ENCODE measurements at regions not wholly inside any gene's neighbourhood (a gene's known extent, or its start where the extent isn't known, plus 50 kb on each side); places are given as distances from the start of the nearest gene placed in this dataset.

- no peaks in the 10 kb centered on the region for H3K79me2 ChIP-seq (ENCODE audit: control insufficient read depth, insufficient read depth, low read length)
- POLR2A ChIA-PET, result no interaction called here
- H4K20me1 ChIP-seq (ENCODE audit: control insufficient read depth, insufficient read depth, low read length, poor library complexity, severe bottlenecking), result no peaks in the 10 kb centered on the region
- H3K4me1 ChIP-seq (ENCODE audit: control insufficient read depth in 2 of 2, insufficient read depth in 2 of 2, low read length in 2 of 2), result no peaks in the 10 kb centered on the region
- no peak overlapping the region for H3K9ac ChIP-seq (ENCODE audit: low read length)
- CTCF ChIA-PET, result no interaction called here
- no peaks in the 10 kb centered on the region for H3K36me3 ChIP-seq (replicated peaks in 1 of 2; ENCODE audit: control extremely low read depth in 1 of 2, control insufficient read depth in 1 of 2, extremely low read depth in 1 of 2, insufficient read depth in 2 of 2, low read length in 1 of 2)
- no peak for TF ChIP-seq EZH2 (IDR thresholded peaks at IDR 0.05; ENCODE audit: borderline replicate concordance, insufficient read depth, low read depth, low read length, poor library complexity, severe bottlenecking)
- TF ChIP-seq CTCF (IDR thresholded peaks at IDR 0.05), result no peak
- no peak overlapping the region for H3K4me2 ChIP-seq (replicated peaks; ENCODE audit: low read depth, low read length, poor library complexity, severe bottlenecking)
- 95% methylated on average over 5 of the region's 8 CpGs for WGBS (ENCODE audit: insufficient coverage)
- peaks cover 0 to 3% (median 0%) of the 10 kb centered on the region in 3 donors for H3K9me3 ChIP-seq (ENCODE audit: control extremely low read depth in 1 of 3, control insufficient read depth in 2 of 3, insufficient read depth in 1 of 3, low read length in 2 of 3)
- no peak overlapping the region for H3K27ac ChIP-seq (ENCODE audit: low read length in 2 of 2)
- no peak overlapping the region for H3K4me3 ChIP-seq (ENCODE audit: control extremely low read depth in 1 of 5, extremely low read depth in 1 of 5, insufficient read depth in 1 of 5, low read depth in 2 of 5, low read length in 4 of 5)
- no peaks in the 10 kb centered on the region for H3K9me3 Mint-ChIP-seq (ENCODE audit: insufficient read depth)
- H3K27ac Mint-ChIP-seq, result no peak overlapping the region
- intact Hi-C loops (cut with micrococcal nuclease), result no loop called here
- peaks cover 0 to 9% (median 2%) of the 10 kb centered on the region in 4 experiments for H3K27me3 ChIP-seq (replicated peaks in 1 of 4; ENCODE audit: control extremely low read depth in 1 of 4, control insufficient read depth in 3 of 4, insufficient read depth in 4 of 4, low read length in 3 of 4)
- H3K4me1 Mint-ChIP-seq, result no peaks in the 10 kb centered on the region
- ATAC-seq (ENCODE audit: low read depth) (no peak), DNase-seq (no peak)
- H3K27me3 Mint-ChIP-seq, result peaks cover 32% of the 10 kb centered on the region
- H2AFZ ChIP-seq (ENCODE audit: insufficient read depth, low read depth, low read length, poor library complexity, severe bottlenecking), result no peak overlapping the region
- no peak overlapping the region for H3K4me3 Mint-ChIP-seq
Measured at GRCh38 chr2:217260441-217261115, 400.7 kb upstream of the TNP1 start.

- H3K9ac ChIP-seq (ENCODE audit: low read length), result no peak overlapping the region
- WGBS (ENCODE audit: insufficient coverage), result 100% methylated on average over 1 of the region's 3 CpGs
- no peak overlapping the region for H3K4me2 ChIP-seq (replicated peaks; ENCODE audit: low read depth, low read length, poor library complexity, severe bottlenecking)
- ATAC-seq (ENCODE audit: low read depth), result no peak
- H3K27ac ChIP-seq (ENCODE audit: low read length in 2 of 2), result no peak overlapping the region
- intact Hi-C loops (cut with micrococcal nuclease), result no loop called here
- H3K4me3 ChIP-seq (ENCODE audit: control extremely low read depth in 1 of 5, extremely low read depth in 1 of 5, insufficient read depth in 1 of 5, low read depth in 2 of 5, low read length in 4 of 5), result no peak overlapping the region
- H3K36me3 ChIP-seq (replicated peaks in 1 of 2; ENCODE audit: control extremely low read depth in 1 of 2, control insufficient read depth in 1 of 2, extremely low read depth in 1 of 2, insufficient read depth in 2 of 2, low read length in 1 of 2), result no peaks in the 10 kb centered on the region
- H3K4me1 Mint-ChIP-seq, result no peaks in the 10 kb centered on the region
- no peak overlapping the region for H3K4me3 Mint-ChIP-seq
- H3K27me3 ChIP-seq (replicated peaks in 1 of 4; ENCODE audit: control extremely low read depth in 1 of 4, control insufficient read depth in 3 of 4, insufficient read depth in 4 of 4, low read length in 3 of 4), result peaks cover 0 to 9% (median 4%) of the 10 kb centered on the region in 4 experiments
- no peak overlapping the region for H2AFZ ChIP-seq (ENCODE audit: insufficient read depth, low read depth, low read length, poor library complexity, severe bottlenecking)
- H3K27me3 Mint-ChIP-seq, result peaks cover 39% of the 10 kb centered on the region
- H3K9me3 Mint-ChIP-seq (ENCODE audit: insufficient read depth), result no peaks in the 10 kb centered on the region
- no peaks in the 10 kb centered on the region for H3K9me3 ChIP-seq (ENCODE audit: control extremely low read depth in 1 of 3, control insufficient read depth in 2 of 3, insufficient read depth in 1 of 3, low read length in 2 of 3)
- CTCF ChIA-PET, result interaction anchor here (0.6 kb wide), 1 partner anchor 172 kb away, joined by 4 read pairs; no protein-coding TSS in a partner anchor
- no peak overlapping the region for H3K27ac Mint-ChIP-seq
- TF ChIP-seq CTCF (IDR thresholded peaks at IDR 0.05), result no peak
- TF ChIP-seq EZH2 (IDR thresholded peaks at IDR 0.05; ENCODE audit: borderline replicate concordance, insufficient read depth, low read depth, low read length, poor library complexity, severe bottlenecking), result no peak
- no peak for DNase-seq
- H3K79me2 ChIP-seq (ENCODE audit: control insufficient read depth, insufficient read depth, low read length), result no peaks in the 10 kb centered on the region
- H3K4me1 ChIP-seq (ENCODE audit: control insufficient read depth in 2 of 2, insufficient read depth in 2 of 2, low read length in 2 of 2), result no peaks in the 10 kb centered on the region
- POLR2A ChIA-PET, result no interaction called here
- no peaks in the 10 kb centered on the region for H4K20me1 ChIP-seq (ENCODE audit: control insufficient read depth, insufficient read depth, low read length, poor library complexity, severe bottlenecking)
Measured at GRCh38 chr2:217258170-217258569, 398.3 kb upstream of the TNP1 start.
